Jurkat, Clone E6-1 (cell line): ENCODE measurements at regions not wholly inside any gene's neighbourhood (a gene's known extent, or its start where the extent isn't known, plus 50 kb on each side); places are given as distances from the start of the nearest gene placed in this dataset.
"Not testable (repeated sequence)": the region's sequence is repeated elsewhere in the genome, so short reads cannot be mapped to it uniquely, and the experiment has no call there.

Source experiments
- DNase-seq: peaks from one replicate; pipeline ENCODE4 v3.0.0-alpha.2; 2011; ENCODE audit warnings: low read depth, low spot score
- H3K4me3 ChIP-seq: 2 replicates; pipeline ENCODE4 v1.5.1; 2011; ENCODE audit warnings: mild to moderate bottlenecking, low read length, control low read depth, moderate library complexity

GRCh38 chr2:8603356-8603755, 78.5 kb upstream of the ID2 start:
- H3K4me3 ChIP-seq, DNase-seq: not testable (repeated sequence)

DNA sequence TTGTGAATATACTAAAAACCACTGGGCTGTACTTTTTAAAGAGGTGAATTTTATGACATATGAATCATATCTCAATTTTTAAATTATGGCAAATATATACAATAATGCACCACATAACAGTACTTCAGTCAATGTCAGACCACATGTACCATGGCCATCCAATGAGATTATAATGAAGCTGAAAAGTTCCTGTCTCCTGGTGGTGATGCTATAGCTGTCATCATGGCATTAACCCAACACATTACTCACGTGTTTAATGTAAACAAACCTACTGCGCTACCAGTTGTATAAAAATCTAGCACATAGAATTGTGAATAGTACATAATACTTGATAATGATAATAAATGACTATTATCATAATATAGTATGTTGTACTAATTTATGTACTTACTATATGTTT, 77.6 kb upstream of the ID2 start:
- H3K4me3 ChIP-seq, result no peak overlapping the region
- DNase-seq, result no peak

DNA sequence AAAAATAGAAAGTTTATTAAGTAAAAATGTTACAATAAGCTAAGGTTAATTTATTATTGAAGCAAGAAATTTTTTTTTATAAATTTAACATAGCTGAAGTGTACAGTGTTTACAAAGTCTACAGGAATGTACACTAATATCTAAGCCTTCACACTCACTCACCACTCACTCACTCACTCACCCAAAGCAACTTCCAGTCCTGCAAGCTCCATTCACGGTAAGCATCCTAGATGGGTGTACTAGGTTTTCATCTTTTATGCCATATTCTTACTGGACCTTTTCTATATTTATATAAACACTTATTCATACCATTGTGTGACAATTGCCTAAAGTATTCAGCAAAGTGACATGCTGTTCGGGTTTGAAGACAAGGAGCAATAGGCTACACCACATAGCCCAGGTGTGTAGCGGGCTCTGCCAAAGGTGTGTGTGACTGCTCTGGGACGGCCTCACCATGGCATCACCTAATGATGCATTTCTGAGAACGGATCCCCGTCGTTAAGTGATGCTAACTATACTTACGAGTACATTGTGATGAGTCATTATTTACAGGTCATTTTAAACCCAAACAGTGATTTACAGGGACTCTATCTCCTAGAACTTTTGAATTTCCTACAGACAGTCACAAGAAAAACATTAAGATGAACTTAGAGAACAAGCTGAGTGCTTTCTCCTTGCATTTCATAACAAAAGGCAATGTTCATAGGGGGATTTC, 76.3 kb upstream of the ID2 start:
- no peak overlapping the region for H3K4me3 ChIP-seq
- DNase-seq, result no peak

DNA sequence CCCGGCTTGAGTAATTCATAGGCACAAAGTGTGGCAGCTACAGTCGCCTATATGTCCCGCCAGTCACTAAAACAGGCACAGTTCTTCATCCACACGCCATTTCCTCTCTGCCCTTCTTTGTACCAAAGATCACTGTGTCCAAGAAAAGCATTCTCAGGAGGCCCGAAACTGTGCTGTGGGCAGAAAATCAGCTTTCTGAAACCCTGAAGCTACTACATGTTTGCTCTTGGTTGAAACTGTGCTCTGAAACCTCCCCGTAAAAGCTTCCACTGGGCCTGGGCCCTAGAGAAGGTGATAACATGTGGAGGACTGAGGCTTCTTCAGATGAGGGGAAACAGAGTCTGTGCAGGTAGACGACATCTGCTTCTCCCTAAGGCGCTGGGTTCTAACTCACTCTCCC, 75.6 kb upstream of the ID2 start:
- DNase-seq, result no peak
- H3K4me3 ChIP-seq, result no peak overlapping the region

DNA sequence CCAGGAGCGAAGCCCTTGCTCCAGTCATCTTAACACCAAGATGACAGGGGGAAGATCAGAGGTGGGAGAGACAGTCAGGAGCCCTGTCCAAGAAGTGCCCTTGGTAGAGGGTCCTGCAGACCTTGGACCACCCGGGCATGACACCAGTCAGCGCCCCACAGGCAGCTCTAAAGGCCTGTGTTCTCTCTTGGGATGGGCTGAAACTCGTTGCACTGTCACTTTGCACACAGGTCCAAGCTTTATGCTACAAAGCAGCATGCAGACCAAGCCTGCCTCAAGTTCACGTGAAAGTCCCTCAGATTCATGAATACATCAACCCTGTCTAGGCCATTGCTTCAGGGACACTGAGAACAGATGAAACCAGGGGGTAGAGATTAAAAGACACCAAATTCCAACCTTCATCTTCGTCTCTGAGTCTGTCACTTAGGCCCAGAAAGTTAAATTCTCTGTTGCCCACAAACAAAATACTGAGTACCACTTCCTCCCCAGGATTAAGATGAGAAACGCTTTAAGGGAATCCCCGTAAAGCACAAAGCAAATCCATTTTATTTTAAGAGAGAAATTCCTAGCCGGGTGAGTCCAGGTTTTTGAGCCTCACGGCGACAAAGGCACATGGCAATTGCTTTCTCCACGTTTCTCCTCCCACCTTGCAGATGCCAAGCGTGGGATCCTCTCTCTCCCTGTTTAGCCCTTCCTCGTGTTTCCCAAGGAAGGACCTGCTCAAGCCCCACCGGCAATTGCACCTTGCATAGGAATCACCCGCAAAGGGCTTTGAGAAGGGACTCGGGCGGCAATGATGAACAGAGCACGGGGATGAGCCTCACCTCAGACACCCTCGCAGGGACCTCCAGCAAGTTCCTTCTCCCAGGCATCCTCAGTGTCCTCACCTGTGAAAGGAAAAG, 75.0 kb upstream of the ID2 start:
- no peak overlapping the region for H3K4me3 ChIP-seq
- DNase-seq, result no peak

DNA sequence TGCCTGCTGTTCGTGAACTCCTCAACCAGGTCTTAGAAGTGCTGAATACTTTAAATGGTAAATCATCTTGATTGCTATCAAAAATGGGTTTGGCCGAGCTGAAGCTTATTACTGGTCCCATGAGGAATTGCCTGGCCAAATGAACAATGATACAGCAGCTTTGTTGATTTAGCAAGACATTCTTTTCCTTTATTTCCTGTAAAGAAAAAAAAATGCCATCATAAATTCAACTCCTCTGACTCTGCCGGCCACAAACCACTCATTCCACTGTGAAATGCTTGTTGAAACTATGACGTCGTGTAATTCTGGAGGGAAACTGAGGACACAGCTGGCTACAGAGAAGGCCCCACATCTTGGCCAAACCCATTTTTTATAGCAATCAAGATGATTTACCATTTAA, 74.2 kb upstream of the ID2 start:
- no peak overlapping the region for H3K4me3 ChIP-seq
- DNase-seq, result no peak

GRCh38 chr2:8608411-8608954, 73.4 kb upstream of the ID2 start:
- DNase-seq, result peak; percentile 70
- H3K4me3 ChIP-seq, result no peak overlapping the region

GRCh38 chr2:8609357-8609811, 72.5 kb upstream of the ID2 start:
- H3K4me3 ChIP-seq, result no peak overlapping the region
- DNase-seq, result no peak

- not testable (repeated sequence) for DNase-seq, H3K4me3 ChIP-seq
Observed at GRCh38 chr2:8610775-8611174, 71.1 kb upstream of the ID2 start.

- DNase-seq, result no peak
- no peak overlapping the region for H3K4me3 ChIP-seq
Observed at GRCh38 chr2:8611246-8611645, 70.6 kb upstream of the ID2 start.

GRCh38 chr2:8611700-8612099, 70.2 kb upstream of the ID2 start:
- no peak for DNase-seq
- H3K4me3 ChIP-seq, result no peak overlapping the region

- no peak overlapping the region for H3K4me3 ChIP-seq
- no peak for DNase-seq
Observed at GRCh38 chr2:8612734-8613179, 69.1 kb upstream of the ID2 start.

DNA sequence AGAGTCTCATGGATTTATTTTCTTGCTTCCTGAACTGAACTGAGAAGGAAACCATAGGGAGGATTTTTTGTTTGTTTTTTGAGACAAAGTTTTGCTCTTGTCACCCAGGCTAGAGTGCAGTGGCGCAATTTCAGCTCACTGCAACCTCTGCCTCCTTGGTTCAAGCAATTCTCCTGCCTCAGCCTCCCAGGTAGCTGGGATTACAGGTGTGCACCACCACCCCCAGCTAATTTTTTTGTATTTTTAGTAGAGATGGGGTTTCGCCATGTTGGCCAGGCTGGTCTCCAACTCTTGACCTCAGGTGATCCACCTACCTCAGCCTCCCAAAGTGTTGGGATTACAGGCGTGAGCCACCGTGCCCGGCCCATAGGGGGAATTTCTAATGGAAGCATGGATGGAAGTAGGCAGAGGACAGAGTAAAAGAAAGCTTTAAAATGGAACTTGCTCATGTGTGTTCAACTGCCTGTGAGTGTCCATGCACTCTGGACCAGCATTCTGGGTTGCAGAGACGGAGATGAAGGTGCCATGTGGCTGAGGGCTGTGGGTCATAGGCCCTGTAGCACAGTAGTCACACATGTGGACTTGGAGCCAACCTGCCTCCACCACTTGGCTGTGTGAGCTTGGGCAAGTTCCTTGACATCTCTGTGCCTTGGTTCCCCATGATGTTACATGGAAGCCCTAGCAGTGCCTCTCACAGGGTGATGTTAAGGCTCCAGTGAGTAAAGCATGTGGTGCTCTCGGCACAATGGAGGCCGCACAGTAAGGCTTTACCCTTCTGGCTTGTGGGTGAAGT, 68.5 kb upstream of the ID2 start:
- not testable (repeated sequence) for DNase-seq, H3K4me3 ChIP-seq

DNA sequence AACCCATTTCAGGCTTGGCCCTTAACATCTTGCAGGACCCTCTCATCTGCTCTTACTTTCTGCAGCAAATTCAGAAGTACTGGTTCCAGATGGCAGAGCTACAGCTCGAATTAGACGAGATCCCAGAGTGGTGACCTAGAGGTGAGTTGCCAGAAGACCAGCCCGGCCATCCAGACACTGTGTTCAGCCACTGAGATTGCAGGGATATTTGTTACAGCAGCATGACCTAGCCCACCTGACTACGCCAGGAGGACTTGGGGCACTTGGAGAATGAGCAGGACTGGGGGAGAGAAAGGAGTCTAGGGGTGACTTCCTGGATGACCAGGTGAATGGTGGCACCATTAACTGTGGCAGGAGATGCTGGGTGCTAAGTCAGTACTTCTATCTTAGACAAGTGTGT, 67.2 kb upstream of the ID2 start:
- no peak overlapping the region for H3K4me3 ChIP-seq
- DNase-seq, result no peak

DNA sequence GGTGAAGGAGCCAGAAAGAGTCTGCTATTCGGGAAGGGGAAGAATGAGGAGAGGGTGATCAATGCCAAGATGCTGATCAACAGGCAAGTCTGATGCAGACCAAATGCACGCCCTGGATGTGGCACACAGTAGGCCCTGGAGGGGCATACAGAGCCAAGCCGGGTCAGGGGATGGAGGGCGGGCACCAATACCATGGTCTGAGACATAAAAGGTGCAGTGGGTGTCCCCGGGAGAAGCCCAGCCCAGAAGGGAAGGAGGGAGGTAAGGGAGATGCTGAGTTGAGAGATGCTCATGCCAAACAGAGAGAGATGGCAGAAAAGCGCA, 66.6 kb upstream of the ID2 start:
- no peak overlapping the region for H3K4me3 ChIP-seq
- DNase-seq, result no peak

- no peak for DNase-seq
Observed at GRCh38 chr2:8615576-8616281, 66.1 kb upstream of the ID2 start.

GRCh38 chr2:8617048-8617447, 64.8 kb upstream of the ID2 start:
- no peak overlapping the region for H3K4me3 ChIP-seq
- no peak for DNase-seq

More at GRCh38 chr2:8615576-8616281, 66.1 kb upstream of the ID2 start:
- no peak overlapping the region for H3K4me3 ChIP-seq

DNA sequence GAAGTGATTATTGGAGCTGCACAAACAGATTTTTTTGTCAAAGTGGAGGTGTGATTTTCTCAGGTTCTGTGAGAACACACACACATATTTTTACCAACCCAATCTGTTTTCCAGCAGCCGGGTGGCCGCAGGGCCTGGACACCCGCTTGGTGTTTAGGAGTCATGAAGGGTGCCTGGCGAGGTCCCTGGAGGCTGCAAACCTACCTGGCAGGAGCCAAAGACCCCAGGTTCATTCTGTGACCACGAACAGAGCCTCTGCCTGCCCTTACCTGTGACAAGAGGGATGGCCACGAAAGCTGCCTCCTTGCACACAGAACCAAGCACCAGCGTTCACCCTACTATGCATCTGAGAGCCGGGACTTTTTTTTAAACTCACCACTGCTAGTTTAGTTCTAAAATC, 64.3 kb upstream of the ID2 start:
- no peak for DNase-seq
- no peak overlapping the region for H3K4me3 ChIP-seq

- no peak for DNase-seq
- H3K4me3 ChIP-seq, result no peak overlapping the region
Observed at GRCh38 chr2:8619071-8619470, 62.8 kb upstream of the ID2 start.
